COR-L47 (cell line): ENCODE measurements at regions not wholly inside any gene's neighbourhood (a gene's known extent, or its start where the extent isn't known, plus 50 kb on each side); places are given as distances from the start of the nearest gene placed in this dataset.

Source experiments
- DNase-seq: peaks from one replicate; lab custom pipeline; 2025; lab: John Stamatoyannopoulos, UW

DNA sequence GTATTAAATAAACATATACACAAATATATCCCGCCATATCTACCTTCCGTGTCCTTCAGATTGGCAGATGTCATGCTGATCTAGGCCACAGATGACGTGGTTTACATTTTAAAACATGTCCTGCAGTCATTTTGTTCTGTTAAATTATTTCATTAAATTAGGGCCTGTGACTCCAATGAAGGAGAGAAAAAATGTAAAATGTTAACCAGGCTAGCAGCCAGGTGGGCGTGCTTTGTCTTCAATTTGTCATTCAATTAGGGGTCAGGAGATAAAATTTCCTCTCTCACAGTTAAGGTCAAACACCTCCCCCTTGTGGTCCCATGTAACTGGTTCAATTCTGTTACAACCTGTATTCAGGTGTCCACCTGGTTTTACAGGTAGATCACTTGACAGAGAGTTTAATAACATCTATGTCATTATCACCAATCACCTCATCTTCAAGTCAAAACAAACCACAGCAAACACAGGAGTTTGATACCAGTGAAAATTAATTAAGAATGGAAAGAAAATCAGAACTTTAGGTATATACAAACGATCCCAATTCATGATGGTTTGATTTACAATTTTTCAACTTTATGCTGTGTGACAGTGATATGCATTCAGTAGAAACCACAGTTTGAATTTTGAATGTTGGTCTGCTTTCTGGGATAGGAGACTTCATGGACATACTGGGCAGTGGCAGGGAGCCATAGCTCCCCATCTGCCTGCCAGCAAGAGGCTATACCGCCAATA lies 339.4 kb downstream of the CMPK2 start:
- peak; percentile 77 for DNase-seq

DNA sequence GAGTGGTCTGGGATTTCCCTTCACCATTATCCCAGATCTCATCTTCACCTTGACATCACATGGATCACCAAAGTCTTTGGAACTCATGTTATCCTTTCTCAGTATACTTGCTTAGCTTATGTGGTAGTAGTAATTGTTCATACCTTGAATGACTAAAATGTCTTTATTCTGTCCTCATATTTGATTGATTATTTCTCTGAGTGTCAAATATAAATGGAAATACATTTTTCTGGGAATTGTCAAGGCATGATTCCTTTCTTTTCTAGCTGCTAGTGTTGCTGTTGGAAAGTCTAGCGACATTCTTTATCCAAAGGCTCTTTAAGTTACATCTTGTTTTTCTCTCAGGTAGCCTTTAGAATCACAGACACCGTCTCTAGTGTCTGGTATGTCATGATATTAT lies 334.4 kb downstream of the CMPK2 start:
- DNase-seq = no peak

DNA sequence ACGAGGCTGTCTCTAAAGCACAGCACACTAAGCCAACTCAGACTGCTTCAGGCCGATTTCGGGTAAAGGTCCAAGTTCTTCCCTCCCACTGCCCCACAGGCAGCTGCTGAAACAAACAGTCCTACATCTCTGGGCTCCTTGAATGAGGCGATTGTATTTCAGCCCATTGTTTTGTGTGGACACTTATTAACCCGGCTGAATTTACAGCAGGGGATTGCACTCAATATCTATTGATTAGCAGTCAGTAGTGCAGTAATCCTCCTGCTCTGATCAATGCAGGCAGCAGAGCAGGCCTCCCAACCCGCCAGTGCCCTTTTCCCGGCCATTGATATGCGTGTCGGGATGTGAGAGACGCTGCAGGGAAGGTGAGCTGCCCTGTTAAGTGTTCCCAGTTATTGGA lies 330.1 kb downstream of the CMPK2 start:
- no peak for DNase-seq

DNA sequence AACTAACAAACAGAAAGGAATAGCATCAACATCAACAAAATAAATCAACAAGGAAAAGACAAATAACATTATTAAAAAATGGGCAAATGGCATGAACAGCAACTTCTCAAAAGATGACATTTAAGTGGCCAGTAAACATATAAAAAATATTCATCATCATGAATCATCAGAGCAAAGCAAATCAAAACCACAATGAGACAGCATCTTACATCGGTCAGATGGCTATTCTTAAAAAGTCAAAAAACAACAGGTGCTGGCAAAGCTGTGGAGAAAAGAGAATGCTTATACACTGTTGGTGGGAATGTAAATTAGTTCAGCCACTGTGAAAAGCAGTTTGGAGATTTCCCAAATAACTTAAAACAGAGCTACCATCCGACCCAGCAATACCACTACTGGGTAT lies 327.1 kb downstream of the CMPK2 start:
- DNase-seq = no peak

DNA sequence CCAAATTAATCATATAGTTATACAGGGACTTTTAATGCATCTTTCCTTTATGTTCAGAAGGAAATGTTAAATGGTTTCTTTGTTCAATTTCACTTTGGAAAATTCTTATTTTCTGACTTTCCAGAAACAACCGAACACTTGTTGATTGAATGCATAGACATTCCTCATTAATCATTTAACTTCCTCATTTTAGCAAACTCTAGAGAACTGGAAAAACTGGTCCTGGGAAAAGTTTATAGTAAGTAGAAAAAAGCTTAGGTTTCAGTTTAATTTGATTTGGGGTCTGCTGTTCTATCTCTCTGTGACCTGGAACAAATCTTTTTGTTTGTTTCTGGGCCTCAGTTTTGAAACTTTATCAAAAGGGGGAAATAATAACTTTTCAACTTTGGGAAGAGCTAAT lies 320.4 kb downstream of the CMPK2 start:
- no peak for DNase-seq

DNA sequence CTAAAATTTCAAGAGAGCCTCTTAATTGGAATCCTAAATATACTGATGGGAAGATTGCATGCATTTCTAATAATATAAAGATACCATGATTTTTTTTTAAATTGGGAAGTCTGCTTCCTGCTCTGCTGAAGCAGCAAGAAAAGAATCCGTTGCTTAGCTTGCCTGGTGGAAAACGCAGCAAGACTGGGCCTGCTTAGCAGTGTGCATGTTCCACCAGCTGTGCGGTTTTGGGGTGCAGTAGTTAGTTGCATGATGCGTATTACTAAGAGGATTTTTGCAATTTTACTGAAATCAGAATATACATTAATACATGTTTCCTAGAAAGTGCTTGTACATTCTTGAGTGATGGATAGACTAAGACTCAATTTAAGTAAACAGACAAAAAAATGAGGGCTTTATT lies 319.9 kb downstream of the CMPK2 start:
- DNase-seq = no peak

DNA sequence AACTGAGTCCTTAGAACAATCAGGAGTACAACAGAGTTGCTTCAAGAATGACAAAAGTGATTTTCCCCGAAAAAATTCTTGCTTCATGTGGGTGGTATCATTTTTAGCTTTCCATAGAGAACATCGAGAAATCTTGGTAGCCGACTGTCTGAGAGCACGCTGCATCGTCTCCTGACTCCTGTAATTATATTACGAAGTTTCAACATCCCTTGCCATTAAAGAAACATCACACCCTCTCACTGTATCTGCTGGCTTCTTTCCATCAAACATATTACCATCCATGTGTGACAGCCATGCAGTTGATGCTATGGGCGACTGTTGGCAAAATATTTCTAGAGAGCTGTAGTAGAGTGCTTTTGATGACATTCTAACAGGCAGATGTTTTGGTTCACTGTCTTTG lies 311.2 kb downstream of the CMPK2 start:
- DNase-seq = no peak

DNA sequence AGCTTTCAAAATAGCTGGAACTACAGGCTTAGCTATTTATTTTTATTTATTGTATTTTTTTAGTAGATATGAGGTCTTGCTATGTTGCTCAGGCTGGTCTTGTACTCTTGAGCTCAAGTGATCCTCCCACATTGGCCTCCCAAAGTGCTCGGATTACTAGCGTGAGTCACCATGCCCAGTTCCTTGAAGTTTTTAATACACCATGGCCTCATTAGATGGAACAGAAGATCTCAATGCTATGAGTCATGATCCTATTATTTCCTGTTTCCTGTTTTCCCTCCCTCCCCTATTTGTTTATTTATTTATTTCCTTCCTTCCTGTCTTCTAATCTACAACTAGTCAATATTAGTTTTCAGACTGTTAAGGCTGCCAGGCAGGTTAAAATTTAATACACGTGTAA lies 309.0 kb downstream of the CMPK2 start:
- DNase-seq = no peak

DNA sequence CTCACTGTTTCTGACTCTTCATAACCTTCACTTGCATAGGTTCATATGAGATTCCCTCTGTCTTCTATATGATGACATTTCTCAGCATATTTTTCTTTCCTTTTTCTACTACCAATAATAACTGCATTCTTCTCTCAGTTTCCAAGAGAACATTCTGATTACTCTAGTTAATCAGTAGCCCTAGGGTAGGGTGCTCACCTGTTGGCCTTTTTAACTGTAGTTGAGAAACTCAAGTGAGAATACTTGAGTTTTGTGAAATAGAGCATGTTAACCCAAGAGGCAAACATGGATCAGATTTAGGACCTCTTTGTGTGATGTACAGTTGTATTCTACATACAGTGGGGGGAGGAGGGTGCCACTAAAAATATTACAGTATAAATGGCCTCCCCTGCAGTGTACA lies 308.0 kb downstream of the CMPK2 start:
- no peak for DNase-seq

DNA sequence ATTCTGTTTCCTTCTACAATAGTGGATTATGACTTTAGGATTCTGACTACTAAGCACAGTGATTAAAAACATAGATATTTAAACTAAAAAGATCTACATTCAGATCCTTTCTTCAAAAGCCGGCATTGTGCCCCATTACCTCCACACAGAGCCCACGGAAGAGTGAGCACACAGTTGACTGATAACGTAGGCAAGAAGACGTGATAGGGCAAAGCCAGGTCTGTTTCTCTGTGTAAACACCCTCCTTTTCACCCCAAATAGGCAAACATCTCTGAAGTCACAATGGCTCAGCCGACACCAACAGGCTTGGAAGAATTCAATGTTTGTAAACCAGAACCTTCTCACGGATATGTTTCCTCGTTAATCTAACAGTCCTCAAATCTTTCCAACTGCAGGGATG lies 302.9 kb downstream of the CMPK2 start:
- no peak for DNase-seq

DNA sequence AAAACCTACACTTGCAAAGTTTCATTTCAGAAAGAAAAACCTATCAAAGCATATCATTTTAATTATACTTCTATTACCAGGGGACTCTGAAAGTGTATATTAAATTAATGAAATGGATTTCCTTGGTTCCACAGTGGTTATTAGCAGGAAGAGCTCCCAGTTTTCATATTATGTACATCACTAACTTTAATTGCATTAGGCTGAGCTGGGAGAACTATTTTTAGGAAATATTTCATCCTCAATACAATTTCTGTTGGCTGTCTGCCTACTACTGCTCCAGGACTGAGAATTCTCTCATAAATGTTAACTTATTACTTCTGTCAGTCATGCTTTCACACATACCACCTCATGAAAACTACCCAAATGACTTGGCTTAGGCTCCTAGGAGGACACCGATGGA lies 301.4 kb downstream of the CMPK2 start:
- DNase-seq = no peak

DNA sequence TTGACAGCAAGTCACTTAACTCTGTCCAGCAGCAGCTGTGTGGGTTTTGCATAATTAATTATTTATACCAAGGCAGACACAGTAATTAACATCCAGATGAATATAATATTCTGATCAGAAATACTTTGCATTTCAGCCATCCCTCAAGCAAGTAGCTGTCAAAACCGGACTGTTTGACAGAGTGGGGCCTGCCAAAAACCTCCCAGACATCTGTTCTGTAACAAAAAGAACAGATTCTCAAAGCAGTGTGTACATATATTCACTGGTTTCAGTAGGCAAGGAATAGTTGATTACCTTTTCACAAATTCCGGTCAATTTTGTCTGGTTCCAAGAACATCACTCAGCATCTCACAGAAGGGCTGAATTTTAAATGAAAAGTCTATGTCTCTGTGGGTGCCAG lies 291.6 kb downstream of the CMPK2 start:
- DNase-seq = peak; percentile 12

DNA sequence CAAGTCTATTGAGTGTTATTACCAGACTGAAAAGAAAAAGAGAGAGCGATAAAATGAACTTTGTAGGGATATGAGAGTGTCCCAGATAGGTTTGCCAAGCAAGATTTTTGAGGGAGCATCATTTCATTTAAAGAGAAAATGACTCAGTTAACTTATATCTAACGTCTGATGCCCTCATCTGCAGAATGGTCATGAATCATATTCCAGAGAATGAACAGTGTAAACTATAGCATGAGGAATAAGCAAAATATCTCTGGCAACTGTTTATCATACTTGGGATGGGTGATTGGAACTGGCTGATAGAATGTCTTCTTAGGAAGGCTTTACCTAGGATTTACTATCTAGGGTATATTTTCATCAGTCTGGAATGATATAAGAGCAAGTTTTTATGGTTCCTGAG lies 289.4 kb downstream of the CMPK2 start:
- no peak for DNase-seq

DNA sequence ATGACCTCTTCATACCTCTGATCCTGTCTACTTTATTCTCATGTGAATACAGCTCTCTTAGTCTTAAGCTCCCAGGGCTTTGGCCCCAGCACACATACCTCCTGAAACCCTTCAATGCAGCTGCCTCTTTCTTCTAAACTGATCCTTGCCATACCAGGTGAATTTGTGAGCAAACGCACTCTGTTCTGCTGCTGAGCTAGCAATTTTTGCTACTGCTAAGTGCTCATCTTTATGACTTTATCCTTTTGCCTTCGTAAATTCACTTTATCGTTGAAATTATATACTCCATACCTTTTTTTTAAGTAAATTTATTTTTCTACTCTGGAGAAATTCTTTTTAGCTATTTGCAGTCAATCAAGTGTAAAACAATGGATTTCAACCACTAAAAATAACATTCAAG lies 287.7 kb downstream of the CMPK2 start:
- no peak for DNase-seq

DNA sequence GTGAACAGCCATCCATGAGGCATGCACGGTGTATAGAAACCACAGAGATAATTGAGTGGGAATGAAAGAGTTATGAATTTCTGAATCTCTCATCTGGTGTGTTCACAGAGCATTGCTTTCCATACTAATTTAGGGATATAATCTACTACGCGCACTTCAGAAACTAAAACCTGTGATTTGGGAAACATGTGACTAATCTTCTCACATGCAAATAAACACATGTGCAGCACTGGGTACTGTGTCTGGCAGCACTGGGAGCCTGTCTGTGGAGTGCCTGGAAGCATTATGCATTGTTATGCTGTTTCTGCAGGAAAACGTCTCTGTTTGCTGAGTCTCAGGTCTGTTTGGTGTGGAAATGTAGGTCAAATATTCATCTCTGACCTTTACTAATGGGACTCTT lies 287.3 kb downstream of the CMPK2 start:
- DNase-seq = no peak

DNA sequence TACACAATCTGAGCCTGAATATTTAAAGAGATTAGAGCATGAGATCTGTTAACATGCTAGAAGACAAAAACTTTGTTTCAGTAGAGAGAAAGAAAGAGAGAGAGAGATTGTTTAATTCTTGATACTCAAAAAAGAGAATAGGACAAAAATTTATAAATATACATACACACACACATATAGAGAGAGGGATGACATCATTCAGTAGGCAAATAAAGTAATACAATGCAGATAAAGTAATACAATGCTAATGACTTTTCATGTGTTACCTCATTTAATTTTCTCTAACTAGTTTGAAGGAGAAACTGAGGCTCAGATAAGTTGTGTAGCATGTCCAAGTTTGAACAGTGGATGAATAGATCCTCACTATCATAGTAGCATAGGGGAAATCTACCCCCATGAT lies 286.4 kb downstream of the CMPK2 start:
- no peak for DNase-seq

DNA sequence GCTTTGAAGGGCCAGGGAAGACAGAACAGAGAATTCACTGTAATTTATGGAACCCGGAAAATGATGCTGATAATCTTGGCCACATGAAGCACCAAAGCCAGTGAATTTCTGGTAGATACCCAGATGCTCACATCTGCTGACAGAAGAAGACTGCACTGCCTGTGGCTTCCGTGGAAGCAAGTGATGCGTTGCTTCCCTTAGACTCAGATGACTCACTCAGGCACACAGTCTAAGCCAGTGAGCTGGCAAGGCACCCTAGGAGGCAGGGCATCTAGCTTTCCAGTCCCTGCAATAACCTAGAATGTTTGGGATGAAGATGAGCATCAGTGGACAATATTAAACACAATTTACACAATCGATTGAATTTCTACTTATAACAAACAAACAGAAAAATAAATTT lies 284.7 kb downstream of the CMPK2 start:
- no peak for DNase-seq

DNA sequence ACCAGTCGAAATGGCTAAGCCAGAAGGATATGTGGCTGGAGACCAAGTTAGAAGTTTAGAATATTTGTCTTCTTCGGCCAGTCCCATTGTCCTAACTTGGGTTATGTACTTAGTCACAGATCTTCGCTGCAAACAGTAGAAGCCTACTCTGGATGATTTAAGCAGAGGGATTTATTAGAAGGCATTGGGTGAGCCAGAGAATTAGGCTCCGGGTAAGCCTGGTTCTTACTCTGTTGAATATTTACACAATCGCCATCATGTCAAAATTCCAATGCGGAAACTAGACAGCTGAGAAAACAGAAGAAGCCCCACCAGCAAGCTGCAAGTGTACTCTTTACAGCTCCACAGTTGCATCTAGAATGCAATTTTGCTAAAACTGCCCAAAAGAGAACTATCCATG lies 276.6 kb downstream of the CMPK2 start:
- DNase-seq = no peak

DNA sequence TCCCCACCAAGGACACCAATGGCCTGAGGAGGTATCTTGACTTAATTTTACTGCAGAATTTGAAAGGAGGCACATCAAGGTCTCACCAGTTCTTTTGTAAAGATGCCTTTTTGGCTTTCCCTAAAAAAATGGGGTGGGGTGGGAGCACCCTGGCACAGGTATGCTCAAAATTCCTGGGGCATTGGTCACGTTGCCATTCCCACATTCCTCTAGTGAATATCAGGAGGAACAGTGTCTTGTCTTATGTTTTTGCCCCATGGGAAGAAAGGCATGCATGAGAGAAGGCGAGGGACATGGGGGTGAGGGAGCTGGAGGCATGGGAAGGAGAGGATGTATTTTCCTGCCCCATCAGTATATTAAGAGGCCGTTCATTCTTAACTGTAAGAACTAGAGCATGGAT lies 275.3 kb downstream of the CMPK2 start:
- DNase-seq = no peak

DNA sequence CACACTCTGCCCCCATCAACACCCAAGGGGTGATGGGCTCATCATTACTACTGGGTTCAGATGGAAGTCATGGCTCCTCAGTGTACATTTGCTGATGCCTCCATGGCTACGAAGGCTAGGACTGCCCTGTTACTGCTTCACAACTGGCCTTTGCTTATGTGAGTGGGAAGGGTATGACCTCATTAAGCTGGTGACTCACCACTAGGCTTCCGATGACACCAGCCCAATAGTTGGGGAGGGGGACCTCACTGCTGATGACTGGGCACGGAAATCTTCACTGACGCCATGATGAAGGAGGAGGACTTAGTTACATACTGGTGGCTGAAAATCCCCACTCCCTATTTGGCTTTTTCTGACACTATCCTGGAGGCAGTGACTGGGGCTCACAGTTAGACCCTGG lies 263.2 kb downstream of the CMPK2 start:
- no peak for DNase-seq

DNA sequence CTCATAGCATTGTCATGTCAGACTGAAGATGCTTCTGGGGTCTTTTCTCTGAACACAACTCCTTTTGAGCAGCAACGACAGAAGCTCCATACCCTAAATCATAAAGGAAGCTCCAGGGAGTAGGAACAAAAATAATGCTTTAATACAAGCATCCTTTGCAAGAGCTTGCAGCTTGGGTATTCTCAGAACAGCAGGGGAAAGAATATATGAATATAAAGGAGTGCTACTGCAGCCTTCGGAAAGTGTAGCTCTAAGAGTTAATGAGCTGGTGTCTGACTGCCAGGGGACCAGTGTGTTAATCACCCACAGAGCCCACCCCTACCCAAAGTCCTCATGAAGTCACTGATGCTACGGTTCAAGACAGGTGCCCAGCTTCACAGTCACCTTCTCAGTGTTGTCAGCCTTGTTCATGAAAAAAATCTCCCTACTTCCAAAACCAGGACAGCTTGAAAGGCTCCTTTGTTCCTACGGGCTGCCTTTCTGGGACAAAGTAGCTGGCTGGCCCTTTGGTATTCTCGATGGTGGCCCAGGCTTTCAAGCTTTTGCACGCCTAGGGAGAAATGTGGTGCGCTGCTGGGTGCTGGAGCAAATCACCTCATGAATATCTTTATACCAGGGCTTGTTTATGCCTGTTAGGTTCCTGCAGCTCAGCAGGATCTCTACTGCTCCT lies 259.7 kb downstream of the CMPK2 start:
- DNase-seq = no peak

DNA sequence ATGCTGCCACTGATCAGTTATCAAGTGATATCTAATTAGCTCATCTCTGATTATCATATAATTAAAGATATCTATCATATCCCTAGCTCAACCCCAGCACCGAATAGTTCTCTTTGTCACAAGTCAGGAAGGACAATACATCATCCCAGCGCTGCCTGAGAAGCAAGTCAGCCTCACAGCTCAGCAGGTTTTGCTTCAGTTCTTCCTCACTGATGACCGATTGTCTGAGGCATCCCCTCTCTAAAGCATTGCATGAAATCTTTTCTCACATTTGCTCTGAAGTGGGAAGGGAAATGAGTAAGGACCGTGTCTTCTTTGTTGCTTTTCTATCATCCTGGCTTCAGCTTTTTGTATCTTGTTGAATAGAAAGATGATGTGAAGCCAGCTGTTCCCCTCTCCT lies 247.9 kb downstream of the CMPK2 start:
- DNase-seq = no peak

DNA sequence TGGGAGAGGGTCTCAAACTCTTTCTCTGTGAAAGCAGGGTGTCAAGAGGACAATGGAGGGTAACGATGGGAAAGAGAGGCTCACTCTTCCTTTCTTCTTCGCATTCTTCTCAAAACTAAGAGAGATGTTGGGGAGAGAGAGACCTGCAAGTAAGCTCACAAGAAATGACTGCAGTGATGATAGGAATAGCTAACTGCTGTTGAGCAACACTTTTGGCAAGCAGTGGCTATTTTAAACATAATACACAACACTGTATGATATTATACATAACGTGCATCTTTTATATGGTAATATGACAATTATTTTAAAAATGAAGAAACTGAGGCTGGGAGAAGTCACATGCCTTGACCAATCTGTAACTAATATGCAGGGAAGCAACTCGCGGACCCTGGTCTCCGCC lies 247.5 kb downstream of the CMPK2 start:
- DNase-seq = no peak

DNA sequence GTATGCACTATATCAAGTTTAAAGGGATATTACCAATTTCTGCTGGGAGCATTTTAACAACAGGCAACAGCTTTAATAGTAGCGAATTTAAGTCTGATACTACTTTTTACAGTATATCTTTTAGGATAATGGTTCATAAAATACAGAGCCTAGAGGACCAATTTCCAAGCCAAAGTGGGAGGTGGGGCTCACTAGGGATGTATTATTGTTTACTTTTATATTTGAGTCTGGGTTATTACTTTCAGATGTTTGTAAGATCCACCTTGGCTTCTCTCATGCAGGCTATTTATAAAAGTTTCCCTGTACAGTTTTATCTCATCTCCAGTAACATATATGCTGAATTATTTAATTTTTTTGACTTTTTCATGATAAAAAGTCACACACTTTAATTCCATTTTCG lies 242.0 kb downstream of the CMPK2 start:
- no peak for DNase-seq
